SK-N-SH treated with all-trans-retinoic acid at 6 μM for 48 hours (cell line): ENCODE measurements at regions not wholly inside any gene's neighbourhood (a gene's known extent, or its start where the extent isn't known, plus 50 kb on each side); places are given as distances from the start of the nearest gene placed in this dataset.

Experiments used
- CSDC2 ChIP-seq: fragments of 250-450 bp; sonication (Bioruptor Pico); IDR thresholded peaks from 2 replicates; pipeline ENCODE4 v1.5.0; 2020; ENCODE audit warnings: mild to moderate bottlenecking, moderate library complexity
- ESRRG ChIP-seq: fragments of 250-450 bp; sonication (Bioruptor Pico); IDR thresholded peaks from 2 replicates; pipeline ENCODE4 v1.6.1; 2021; ENCODE audit warnings: mild to moderate bottlenecking
- GLIS3 ChIP-seq: fragments of 250-450 bp; sonication (Bioruptor Pico); IDR thresholded peaks from 2 replicates; pipeline ENCODE4 v1.5.0; 2020; ENCODE audit warnings: mild to moderate bottlenecking, moderate library complexity
- PATZ1 ChIP-seq: fragments of 250-450 bp; sonication (Bioruptor Pico); IDR thresholded peaks from 2 replicates; pipeline ENCODE4 v1.8.0; 2020; ENCODE audit warnings: mild to moderate bottlenecking, moderate library complexity, borderline replicate concordance
- POU6F1 ChIP-seq: fragments of 250-450 bp; sonication (Bioruptor Pico); IDR thresholded peaks from 2 replicates; pipeline ENCODE4 v1.8.0; 2021; ENCODE audit warnings: low read depth, mild to moderate bottlenecking, moderate library complexity, borderline replicate concordance
- PPARA ChIP-seq: fragments of 250-450 bp; sonication (Bioruptor Pico); IDR thresholded peaks from 2 replicates; pipeline ENCODE4 v1.5.0; 2020; ENCODE audit warnings: mild to moderate bottlenecking, borderline replicate concordance
- RARB ChIP-seq: fragments of 250-450 bp; sonication (Bioruptor Pico); IDR thresholded peaks from 2 replicates; pipeline ENCODE4 v1.8.0; 2021; ENCODE audit warnings: mild to moderate bottlenecking, moderate library complexity
- TCF4 ChIP-seq: fragments of 250-450 bp; sonication (Bioruptor Pico); IDR thresholded peaks from 2 replicates; pipeline ENCODE4 v1.8.0; 2021; ENCODE audit warnings: mild to moderate bottlenecking, moderate library complexity, borderline replicate concordance
- TSHZ2 ChIP-seq: fragments of 250-450 bp; sonication (Bioruptor Pico); IDR thresholded peaks from 2 replicates; pipeline ENCODE4 v1.5.0; 2020; ENCODE audit warnings: mild to moderate bottlenecking, moderate library complexity
- ZFP3 ChIP-seq: fragments of 250-450 bp; sonication (Bioruptor Pico); IDR thresholded peaks from 2 replicates; pipeline ENCODE4 v1.5.0; 2020; ENCODE audit warnings: mild to moderate bottlenecking, moderate library complexity
- ZNF70 ChIP-seq: fragments of 450-650 bp; formaldehyde crosslinking; IDR thresholded peaks from 2 replicates; pipeline ENCODE4 v1.5.0; 2020; ENCODE audit warnings: mild to moderate bottlenecking, moderate library complexity

GRCh38 chr13:52926971-52927370, 78.5 kb upstream of the PCDH8 start:
- TF ChIP-seq ESRRG (CRISPR knock-in tag) (no peak), GLIS3 (CRISPR knock-in tag) (no peak), PATZ1 (CRISPR knock-in tag) (no peak), POU6F1 (CRISPR knock-in tag) (no peak), RARB (CRISPR knock-in tag) (no peak), ZNF70 (CRISPR knock-in tag) (no peak), ZFP3 (no peak), CSDC2 (CRISPR knock-in tag) (no peak), PPARA (CRISPR knock-in tag) (no peak), TSHZ2 (CRISPR knock-in tag) (no peak), TCF4 (CRISPR knock-in tag) (no peak)
